ENCODE measurements at regions not wholly inside any gene's neighbourhood (a gene's known extent, or its start where the extent isn't known, plus 50 kb on each side); places are given as distances from the start of the nearest gene placed in this dataset.
A peak's percentile ranks its signal among the peaks of the same experiment; 100 is the strongest.
"Not testable (repeated sequence)": the region's sequence is repeated elsewhere in the genome, so short reads cannot be mapped to it uniquely, and the experiment has no call there.

DNA sequence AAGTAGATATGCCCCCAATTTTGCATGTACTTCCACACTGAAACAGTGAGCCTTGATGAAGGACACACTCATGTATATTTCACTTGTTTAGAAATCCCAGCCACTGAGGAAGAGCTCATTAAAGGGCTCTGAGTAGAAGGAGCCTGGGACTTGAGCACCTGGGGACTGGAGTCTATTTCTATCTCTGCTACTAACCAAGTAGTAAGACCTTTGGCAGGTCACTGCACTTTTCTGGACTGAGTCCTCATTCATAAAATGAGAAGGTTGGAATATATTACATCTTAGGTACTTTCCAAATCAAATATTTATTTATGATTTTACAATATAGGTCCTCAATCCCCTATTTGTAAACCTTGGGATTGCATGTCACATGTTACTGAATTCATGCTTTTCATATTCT, 78.2 kb upstream of the C4orf54 start:
- no peaks in the 10 kb centered on the region for H3K27me3 ChIP-seq (ENCODE audit: low read depth)
- no peaks in the 10 kb centered on the region for H3K36me3 ChIP-seq
- DNase-seq: no peak
- intact Hi-C loops (cut with micrococcal nuclease): no loop called here
- peaks cover 20% of the 10 kb centered on the region for H3K9me3 ChIP-seq (replicated peaks)
- H3K4me3 ChIP-seq: no peak overlapping the region
- H3K27ac ChIP-seq (replicated peaks): no peak overlapping the region
- H3K4me1 ChIP-seq: peaks cover 18% of the 10 kb centered on the region
- TF ChIP-seq, protein P1, sequence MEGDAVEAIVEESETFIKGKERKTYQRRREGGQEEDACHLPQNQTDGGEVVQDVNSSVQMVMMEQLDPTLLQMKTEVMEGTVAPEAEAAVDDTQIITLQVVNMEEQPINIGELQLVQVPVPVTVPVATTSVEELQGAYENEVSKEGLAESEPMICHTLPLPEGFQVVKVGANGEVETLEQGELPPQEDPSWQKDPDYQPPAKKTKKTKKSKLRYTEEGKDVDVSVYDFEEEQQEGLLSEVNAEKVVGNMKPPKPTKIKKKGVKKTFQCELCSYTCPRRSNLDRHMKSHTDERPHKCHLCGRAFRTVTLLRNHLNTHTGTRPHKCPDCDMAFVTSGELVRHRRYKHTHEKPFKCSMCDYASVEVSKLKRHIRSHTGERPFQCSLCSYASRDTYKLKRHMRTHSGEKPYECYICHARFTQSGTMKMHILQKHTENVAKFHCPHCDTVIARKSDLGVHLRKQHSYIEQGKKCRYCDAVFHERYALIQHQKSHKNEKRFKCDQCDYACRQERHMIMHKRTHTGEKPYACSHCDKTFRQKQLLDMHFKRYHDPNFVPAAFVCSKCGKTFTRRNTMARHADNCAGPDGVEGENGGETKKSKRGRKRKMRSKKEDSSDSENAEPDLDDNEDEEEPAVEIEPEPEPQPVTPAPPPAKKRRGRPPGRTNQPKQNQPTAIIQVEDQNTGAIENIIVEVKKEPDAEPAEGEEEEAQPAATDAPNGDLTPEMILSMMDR (IDR thresholded peaks at IDR 0.05; ENCODE audit: borderline replicate concordance): no peak

DNA sequence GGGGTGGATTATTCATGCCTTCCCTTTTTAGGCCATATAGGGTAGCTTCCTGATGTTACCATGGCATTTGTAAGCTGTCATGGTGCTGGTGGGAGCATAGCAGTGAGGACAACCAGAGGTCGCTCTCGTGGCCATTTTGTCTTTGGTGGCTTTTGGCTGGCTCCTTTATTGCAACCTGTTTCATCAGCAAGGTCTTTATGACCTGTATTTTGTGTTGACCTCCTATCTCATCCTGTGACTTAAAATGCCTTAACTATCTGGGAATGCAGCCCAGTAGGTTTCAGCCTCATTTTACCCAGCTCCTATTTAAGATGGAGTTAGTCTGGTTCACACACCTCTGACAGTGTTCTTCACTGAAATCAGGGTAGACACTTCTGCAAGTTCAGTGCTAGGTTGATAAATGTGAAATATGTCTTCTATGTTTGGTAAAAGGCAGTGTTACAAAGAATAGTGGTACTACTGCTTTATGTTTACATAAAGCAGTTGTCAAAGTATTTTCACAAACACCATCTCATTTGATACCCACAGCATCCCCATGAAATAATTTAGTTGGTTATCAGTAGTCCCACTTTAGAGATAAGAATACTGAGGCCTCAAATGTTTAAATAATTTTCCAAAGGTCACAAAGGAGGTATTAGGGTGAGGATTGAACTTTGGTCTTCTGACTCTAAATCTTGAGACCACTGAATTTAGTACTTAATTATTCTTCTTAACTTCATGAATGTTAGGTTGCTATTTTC, 77.1 kb upstream of the C4orf54 start:
- H3K27ac ChIP-seq (replicated peaks): no peak overlapping the region
- TF ChIP-seq, protein P1 (IDR thresholded peaks at IDR 0.05; ENCODE audit: borderline replicate concordance): no peak
- DNase-seq: no peak
- intact Hi-C loops (cut with micrococcal nuclease): no loop called here
- peaks cover 18% of the 10 kb centered on the region for H3K4me1 ChIP-seq
- H3K36me3 ChIP-seq: no peaks in the 10 kb centered on the region
- peaks cover 17% of the 10 kb centered on the region for H3K9me3 ChIP-seq (replicated peaks)
- H3K4me3 ChIP-seq: no peak overlapping the region
- H3K27me3 ChIP-seq (ENCODE audit: low read depth): no peaks in the 10 kb centered on the region

DNA sequence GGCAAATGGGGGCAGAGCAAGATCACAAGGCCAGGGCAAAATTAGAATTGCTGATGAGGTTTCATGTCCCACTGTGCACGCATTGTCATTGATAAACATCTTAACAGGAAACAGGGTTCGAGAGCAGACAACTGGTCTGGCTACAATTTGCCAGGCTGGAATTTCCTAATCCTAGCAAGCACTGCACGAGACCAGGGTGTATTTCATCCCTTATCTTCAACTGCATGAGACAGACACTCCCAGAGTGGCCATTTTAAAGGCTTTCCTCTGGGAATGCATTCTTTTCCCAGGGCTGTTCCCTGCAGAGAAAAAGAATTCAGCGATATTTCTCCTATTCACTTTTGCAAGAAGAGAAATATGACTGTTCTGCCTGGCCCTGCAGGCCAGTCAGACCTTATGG, 75.8 kb upstream of the C4orf54 start:
- H3K27me3 ChIP-seq (ENCODE audit: low read depth); H3K4me3 ChIP-seq; H3K9me3 ChIP-seq (replicated peaks); intact Hi-C loops (cut with micrococcal nuclease); H3K27ac ChIP-seq (replicated peaks); DNase-seq; H3K36me3 ChIP-seq: not testable (repeated sequence)
- peaks cover 18% of the 10 kb centered on the region for H3K4me1 ChIP-seq

DNA sequence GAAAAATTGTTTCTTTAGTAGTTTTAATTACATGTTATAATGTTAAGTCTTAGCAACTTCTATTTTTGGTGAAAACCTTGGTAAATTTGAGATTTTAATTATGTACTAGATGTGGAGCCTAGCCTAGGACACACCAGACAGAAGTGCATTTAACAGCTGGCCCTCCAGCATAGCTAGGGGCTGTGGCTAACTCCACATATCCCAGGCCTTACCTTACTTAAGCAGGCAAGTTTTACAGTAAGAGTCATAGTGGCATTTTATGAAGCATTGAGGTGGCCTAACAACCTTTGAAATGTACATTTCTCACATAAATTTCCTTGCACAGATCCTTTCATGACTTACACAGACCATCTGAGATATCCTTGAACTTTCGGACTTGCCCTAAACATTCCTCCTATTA, 71.6 kb upstream of the C4orf54 start:
- no peak overlapping the region for H3K4me3 ChIP-seq
- no peak overlapping the region for H3K27ac ChIP-seq (replicated peaks)
- peaks cover 9% of the 10 kb centered on the region for H3K9me3 ChIP-seq (replicated peaks)
- no peak for DNase-seq
- H3K4me1 ChIP-seq: no peaks in the 10 kb centered on the region
- intact Hi-C loops (cut with micrococcal nuclease): no loop called here
- H3K36me3 ChIP-seq: no peaks in the 10 kb centered on the region
- H3K27me3 ChIP-seq (ENCODE audit: low read depth): no peaks in the 10 kb centered on the region
- TF ChIP-seq, protein P1 (IDR thresholded peaks at IDR 0.05; ENCODE audit: borderline replicate concordance): no peak

DNA sequence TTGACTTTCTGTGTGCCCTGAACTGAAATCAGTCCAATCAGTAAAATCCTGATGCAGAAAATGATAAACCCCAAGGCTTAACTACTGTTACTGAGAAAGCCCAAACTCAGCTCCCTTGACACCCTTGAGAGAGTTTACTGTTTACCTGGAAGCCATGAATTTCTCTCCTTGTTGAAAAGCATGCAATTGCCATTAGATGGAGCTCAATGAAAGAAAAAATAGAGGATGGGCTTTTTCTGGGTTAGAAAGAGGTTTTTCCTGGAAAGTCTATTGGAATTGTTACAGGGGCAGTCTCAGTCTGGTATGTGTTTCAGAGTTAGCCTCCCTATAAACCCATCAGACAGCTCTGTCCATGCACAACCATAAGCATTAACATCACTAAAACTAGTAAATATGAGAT, 66.4 kb upstream of the C4orf54 start:
- Histone ChIP-seq H3K27ac (replicated peaks) (peak overlapping the region; percentile 89), H3K36me3 (no peaks in the 10 kb centered on the region), H3K27me3 (ENCODE audit: low read depth) (no peaks in the 10 kb centered on the region), H3K4me1 (peaks cover 34% of the 10 kb centered on the region), H3K4me3 (no peak overlapping the region), H3K9me3 (replicated peaks) (peaks cover 4% of the 10 kb centered on the region)
- DNase-seq: no peak
- TF ChIP-seq, protein P1 (IDR thresholded peaks at IDR 0.05; ENCODE audit: borderline replicate concordance): no peak
- intact Hi-C loops (cut with micrococcal nuclease): no loop called here

DNA sequence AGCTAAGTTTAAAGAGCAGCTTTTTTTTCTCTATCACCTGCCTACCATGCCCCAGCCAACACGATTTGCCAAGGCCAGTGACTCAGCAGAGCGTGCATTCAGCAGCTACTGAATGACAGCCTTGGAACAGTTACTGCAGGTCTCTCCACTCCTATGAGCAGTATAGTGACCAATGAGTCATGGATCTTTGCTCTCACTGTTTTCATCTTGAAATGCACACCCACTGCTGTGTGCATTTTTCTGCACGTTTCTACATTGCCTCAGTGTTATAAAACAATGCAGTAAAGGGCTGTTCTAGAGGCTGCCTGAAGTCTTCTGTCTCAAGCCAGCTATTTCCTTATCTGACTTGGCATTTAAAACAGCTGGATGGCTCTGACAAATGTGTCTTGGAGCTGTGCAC, 66.0 kb upstream of the C4orf54 start:
- H3K27me3 ChIP-seq (ENCODE audit: low read depth): no peaks in the 10 kb centered on the region
- peak overlapping the region; percentile 89 for H3K27ac ChIP-seq (replicated peaks)
- H3K4me1 ChIP-seq: peaks cover 34% of the 10 kb centered on the region
- no peaks in the 10 kb centered on the region for H3K36me3 ChIP-seq
- peaks cover 4% of the 10 kb centered on the region for H3K9me3 ChIP-seq (replicated peaks)
- TF ChIP-seq, protein P1 (IDR thresholded peaks at IDR 0.05; ENCODE audit: borderline replicate concordance): no peak
- DNase-seq: peak; percentile 58
- no peak overlapping the region for H3K4me3 ChIP-seq
- intact Hi-C loops (cut with micrococcal nuclease): no loop called here

Data from left ventricle myocardium inferior (tissue), 1 donor.